ENCODE measurements at regions not wholly inside any gene's neighbourhood (a gene's known extent, or its start where the extent isn't known, plus 50 kb on each side); places are given as distances from the start of the nearest gene placed in this dataset.
A peak's percentile ranks its signal among the peaks of the same experiment; 100 is the strongest.

DNA sequence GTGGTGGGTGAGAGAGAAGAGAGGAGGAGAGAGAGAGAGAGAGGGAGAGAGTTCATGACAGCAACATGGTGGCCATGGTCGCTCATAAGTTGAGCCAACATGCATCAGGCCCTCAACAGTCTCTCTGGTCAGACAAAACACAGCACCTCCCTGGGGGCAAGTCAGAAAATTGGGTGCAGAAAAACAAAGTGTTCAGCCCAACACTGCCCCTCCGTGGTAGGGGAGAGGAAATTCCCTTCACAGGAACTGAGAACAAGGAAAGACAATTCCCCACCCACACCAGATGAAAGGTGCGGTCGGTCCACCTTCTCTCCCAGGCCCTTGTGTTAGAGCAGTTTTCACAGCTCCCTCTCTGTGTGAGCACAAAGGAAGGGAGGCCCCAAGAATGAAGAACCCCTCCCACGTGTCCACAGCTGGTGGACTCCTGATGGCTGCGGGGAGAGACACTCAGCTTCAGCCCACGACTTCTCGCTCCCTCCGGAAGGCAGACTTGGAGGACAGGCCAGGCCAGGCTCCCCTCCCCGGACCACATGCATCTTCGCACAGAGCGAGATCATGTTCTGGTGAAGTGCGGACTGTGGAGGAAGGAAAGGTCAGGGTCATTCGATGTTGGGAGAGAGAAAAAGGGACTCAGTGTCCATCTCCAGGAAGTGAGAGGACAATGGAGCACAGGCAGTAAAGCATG lies 181.7 kb downstream of the ANAPC1 start:
- TF ChIP-seq, protein P1, sequence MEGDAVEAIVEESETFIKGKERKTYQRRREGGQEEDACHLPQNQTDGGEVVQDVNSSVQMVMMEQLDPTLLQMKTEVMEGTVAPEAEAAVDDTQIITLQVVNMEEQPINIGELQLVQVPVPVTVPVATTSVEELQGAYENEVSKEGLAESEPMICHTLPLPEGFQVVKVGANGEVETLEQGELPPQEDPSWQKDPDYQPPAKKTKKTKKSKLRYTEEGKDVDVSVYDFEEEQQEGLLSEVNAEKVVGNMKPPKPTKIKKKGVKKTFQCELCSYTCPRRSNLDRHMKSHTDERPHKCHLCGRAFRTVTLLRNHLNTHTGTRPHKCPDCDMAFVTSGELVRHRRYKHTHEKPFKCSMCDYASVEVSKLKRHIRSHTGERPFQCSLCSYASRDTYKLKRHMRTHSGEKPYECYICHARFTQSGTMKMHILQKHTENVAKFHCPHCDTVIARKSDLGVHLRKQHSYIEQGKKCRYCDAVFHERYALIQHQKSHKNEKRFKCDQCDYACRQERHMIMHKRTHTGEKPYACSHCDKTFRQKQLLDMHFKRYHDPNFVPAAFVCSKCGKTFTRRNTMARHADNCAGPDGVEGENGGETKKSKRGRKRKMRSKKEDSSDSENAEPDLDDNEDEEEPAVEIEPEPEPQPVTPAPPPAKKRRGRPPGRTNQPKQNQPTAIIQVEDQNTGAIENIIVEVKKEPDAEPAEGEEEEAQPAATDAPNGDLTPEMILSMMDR (conservative IDR thresholded peaks at IDR 0.05), result peak; percentile 79
- no peak for TF ChIP-seq ZFX (IDR thresholded peaks at IDR 0.05)
